CD4-positive, alpha-beta T cell treated with Interleukin-15 for 4 hours (primary cell): ENCODE measurements at regions not wholly inside any gene's neighbourhood (a gene's known extent, or its start where the extent isn't known, plus 50 kb on each side); places are given as distances from the start of the nearest gene placed in this dataset.
"Not testable (repeated sequence)": the region's sequence is repeated elsewhere in the genome, so short reads cannot be mapped to it uniquely, and the experiment has no call there.

Experiments
- DNase-seq: peaks from one replicate; pipeline ENCODE4 v3.0.0-alpha.2; 2020; ENCODE audit warnings: low spot score

GRCh38 chr2:125615438-125615837, 1040.5 kb upstream of the GYPC start:
- no peak for DNase-seq

DNA sequence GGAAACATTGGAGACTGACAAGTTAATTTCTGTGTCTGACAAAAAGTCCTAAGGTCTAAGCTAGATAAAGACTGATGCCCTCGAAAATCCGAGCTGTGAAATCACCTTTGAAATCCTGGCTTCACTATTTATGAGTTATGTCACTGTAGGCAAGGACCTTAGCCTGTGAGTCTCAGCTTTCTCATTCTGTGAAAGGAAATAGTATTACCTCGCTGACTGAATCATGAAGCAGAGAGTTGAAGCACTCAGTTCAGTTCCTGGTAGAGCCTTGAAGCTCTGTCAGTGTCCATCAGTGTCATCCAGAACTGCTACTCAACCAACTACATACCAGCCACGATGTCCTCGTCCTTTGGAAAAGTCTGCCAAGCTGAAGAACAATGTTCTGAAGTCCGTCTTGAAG, 1025.6 kb upstream of the GYPC start:
- DNase-seq: no peak

DNA sequence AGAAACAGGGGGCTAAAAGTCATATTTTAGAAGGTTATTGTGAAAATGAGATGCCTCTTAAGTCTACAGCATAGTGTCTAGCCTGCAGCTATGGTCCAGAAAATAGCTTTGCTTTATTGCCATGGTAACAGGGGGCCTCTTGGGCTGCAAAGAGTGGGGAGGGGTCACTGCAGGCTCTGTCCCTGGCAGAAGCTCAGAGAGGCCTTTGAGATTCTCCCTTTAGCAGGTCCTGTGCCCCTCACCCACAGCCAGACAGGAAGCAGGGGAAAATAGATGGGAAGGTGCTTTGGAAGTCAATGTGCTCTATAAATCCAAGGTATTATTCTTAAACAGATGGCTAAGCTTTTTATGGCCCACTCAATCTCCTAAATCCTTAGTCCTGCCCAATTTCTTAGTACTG, 1021.3 kb upstream of the GYPC start:
- DNase-seq: no peak

DNA sequence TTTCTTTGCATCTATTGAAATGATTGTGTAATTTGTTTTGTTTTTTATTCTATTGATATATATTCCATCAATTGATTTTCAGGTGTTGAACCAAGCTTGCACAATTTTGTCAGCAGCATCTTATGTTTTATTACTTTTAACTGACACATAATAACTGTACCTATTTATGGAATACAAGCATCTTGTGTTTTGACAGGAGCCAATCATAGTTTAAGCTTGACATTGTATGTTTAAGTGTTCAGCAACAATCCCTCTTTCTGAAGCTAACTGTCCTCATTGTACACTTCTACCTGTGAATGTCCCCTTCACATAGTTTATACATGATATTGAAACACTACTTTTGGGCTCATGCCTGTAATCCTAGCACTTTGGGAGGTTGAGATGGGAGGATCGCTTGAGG, 1017.6 kb upstream of the GYPC start:
- no peak for DNase-seq

- DNase-seq: no peak
Observed at GRCh38 chr2:125642032-125642431, 1013.9 kb upstream of the GYPC start.

- DNase-seq: no peak
Observed at GRCh38 chr2:125643128-125643527, 1012.8 kb upstream of the GYPC start.

GRCh38 chr2:125643585-125643984, 1012.4 kb upstream of the GYPC start:
- DNase-seq: no peak

DNA sequence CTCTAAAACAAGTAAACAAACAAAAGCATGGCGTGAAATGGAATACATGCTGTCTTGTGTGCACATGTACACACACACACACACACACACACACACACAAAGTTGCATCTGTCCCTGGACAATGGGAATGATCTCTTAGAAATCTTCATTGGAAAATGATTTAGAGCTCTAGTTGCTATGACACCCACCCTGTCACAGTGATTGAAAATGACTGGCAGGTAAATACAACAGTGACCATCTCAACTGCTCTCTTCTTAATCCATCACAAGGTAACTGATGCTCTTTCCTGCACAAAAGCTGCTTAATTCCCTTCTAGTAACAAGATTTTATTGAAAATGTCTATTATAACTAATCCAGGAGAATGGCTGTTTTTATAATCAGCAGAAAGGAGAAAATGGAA, 1011.7 kb upstream of the GYPC start:
- no peak for DNase-seq

DNA sequence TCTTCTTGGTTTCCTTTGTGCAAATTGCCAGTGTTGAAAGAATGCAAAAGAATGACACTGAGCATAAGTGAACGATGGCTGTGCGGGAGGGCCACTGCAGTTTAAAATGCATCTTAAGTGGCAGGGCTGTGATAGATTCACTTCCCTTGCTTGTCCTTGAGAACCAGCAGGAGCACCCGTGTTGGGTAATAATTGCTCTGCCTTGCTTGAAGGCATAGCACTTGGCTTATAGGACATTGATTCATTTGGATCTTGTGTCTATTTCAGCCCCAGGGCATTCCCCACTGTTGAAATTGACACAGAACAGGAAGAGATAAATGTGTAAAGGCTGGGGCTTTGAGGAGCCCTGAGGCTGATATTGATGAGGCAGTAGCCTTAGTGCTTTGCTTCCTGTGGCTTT, 1003.7 kb upstream of the GYPC start:
- DNase-seq: no peak

DNA sequence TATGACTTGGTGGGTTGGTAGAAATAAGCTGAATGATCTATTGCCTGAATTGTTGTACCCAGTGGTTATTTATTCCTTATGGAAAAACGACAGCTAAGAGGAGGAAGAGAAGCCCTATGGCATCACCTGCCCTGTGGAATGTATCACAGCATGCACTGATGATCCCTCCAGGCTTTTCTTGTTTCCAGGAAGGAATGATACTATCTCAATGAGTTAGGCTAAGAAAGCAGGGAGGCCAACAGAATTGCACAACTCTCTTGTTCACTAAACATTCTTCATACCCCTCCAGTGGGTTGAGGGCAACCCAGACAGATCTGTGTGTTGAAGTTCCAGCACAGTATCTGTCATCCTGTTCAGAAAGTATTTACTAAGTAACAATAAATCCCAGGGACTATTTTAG, 1001.7 kb upstream of the GYPC start:
- DNase-seq: no peak

- no peak for DNase-seq
Observed at GRCh38 chr2:125656190-125656589, 999.8 kb upstream of the GYPC start.

GRCh38 chr2:125658583-125658982, 997.4 kb upstream of the GYPC start:
- no peak for DNase-seq

DNA sequence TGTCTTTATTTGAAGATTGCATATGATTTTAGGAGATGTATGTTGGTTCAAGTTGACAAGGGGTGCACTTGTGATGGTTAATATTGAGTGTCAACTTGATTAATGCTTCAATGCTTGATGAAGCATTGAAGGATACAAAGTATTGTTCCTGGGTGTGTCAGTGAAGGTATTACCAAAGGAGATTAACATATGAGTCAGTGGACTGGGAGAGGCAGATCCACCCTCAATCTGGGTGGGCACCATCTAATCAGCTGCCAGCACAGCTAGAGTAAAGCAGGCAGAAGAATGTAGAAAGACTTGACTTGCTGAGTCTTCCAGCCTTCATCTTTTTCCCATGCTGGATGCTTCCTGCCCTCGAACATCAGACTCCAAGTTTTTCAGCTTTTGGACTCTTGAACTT, 995.6 kb upstream of the GYPC start:
- not testable (repeated sequence) for DNase-seq

- no peak for DNase-seq
Observed at GRCh38 chr2:125667630-125668029, 988.3 kb upstream of the GYPC start.

DNA sequence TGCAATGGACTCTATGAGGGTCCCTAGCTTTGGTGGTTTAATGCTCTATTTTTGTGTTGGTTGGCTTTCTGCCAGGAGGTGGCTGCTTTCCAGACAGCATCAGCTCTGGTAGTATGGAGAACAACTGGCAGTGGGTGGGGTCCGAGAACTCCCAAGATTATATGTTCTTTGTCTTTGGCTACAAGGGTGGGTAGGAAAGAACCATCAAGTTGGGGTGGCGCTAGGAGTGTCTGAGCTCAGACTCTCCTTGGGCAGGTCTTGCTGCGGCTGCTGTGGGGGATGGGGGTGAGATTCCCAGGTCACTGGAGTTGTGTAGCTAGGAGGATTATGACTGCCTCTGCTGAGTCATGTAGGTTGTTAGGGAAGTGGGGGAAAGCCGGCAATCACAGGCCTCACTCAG, 976.1 kb upstream of the GYPC start:
- DNase-seq: no peak

GRCh38 chr2:125680809-125681208, 975.1 kb upstream of the GYPC start:
- DNase-seq: no peak

DNA sequence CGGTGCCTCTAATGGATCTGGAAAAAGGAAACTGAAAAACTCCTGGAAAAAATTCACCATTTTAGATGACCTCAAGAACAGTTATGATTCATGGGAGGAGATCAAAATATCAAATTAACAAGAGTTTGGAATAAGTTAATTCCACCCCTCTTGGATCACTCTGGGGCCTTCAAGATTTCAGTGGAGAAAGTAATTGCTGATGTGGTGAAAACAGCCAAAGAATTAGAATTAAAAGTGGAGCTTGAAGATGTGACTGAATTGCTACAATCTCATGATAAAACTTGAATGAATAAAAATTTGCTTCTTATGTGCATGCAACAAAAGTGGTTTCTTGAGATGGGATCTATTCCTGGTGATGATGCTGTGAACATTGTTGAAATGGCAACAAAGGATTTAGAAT, 974.4 kb upstream of the GYPC start:
- DNase-seq: no peak

DNA sequence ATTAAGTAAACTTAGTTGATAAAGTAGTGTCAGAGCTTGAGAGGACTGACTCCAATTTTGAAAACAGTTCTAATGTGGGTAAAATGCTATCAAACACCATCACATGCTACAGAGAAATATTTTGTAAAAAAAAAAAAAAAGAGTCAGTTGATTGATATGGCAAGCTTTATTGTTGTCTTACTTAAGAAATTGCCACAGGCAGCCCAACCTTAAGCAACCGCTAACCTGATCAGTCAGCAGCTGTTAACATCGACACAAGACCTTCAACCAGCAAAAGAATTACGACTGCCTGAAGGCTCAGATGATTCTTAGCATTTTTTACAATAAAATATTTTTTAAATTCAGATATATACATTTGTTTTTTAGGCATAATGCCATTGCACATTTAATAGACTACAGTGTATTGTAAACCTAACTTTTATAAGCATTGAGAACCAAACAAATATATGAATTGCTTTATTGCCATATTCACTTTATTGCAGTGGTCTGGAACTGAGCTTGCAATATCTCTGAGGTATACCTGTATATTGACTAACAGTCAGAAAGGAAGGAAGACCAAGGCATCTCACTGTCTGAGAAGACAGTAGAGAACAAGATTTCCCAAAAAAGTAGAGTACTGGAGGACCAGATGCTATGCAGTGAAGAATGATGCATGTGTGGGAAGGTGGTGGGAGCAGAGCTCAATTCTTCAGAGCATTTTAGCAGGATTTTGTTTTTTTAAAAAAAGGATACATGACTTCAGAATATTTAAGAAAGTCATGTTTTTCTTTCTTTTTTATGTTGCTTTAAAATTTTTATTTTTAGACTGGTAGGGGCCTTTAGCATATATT, 973.8 kb upstream of the GYPC start:
- DNase-seq: no peak

- no peak for DNase-seq
Observed at GRCh38 chr2:125684256-125684655, 971.7 kb upstream of the GYPC start.

- no peak for DNase-seq
Observed at GRCh38 chr2:125684932-125685331, 971.0 kb upstream of the GYPC start.

GRCh38 chr2:125696560-125696959, 959.4 kb upstream of the GYPC start:
- no peak for DNase-seq

- DNase-seq: no peak
Observed at GRCh38 chr2:125698280-125698679, 957.7 kb upstream of the GYPC start.

DNA sequence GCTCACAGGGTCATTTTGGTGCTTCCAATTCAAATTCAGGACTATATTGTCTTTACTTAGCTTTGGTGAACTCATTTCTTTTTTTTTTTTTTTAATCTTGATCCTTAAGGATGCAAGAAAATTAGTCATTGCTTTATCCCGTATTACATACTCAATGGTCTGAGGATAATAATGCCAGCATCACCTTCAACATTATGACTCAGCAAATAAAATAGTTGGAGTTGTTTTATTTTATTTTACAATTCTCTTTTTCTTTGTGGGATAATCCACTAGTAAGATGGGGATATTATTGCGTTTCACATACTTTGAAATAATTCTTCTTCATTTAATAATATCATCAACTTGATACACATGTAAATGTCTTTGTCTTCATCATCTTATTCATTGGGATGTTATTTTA, 954.9 kb upstream of the GYPC start:
- no peak for DNase-seq

GRCh38 chr2:125707611-125708010, 948.3 kb upstream of the GYPC start:
- no peak for DNase-seq
